HG03025 (cell line): ENCODE measurements at regions not wholly inside any gene's neighbourhood (a gene's known extent, or its start where the extent isn't known, plus 50 kb on each side); places are given as distances from the start of the nearest gene placed in this dataset.
"Not testable (repeated sequence)": the region's sequence is repeated elsewhere in the genome, so short reads cannot be mapped to it uniquely, and the experiment has no call there.

Experiments
- ATAC-seq: cut with Tn5 transposase; IDR thresholded peaks from one replicate; pipeline ENCODE4 v1.9.1; 2021; ENCODE audit warnings: mild to moderate bottlenecking, moderate library complexity; ENCODE audit not compliant: unreplicated experiment, low FRiP score

DNA sequence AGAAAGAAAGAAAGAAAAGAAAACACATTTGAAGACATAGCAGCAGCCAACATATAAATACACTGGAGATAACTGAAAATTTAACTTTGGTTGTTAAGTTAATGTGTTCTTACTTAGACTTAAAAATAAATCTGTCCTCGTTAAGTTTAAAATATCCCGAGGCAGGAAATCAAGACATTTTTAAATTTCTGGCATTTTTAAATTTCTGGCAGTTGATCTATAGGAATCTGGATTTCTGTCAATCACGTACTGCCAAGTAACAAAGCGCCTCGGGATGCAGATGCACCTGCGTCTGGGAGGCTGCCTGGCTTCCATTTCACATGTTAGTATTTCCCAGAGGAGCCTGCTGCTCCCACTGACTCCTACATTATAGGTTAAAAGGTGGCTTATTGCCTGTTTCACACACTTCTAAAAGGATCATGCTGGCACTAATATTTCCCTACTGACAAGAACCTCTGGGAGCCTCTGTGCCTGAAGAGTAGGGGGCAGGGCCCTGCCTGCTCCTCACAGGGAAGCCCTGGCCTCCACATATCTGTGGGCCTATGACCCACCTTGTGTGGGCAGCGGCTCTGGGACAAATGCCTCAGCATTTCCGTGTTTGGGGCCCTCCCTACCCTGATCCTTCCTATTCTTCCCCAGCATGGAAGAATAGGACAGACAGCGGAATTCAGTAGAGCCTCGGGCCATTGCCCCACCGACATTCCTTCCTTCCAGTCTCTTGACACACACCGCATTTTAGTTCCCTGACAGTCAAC lies 62.8 kb upstream of the ATP12A start:
- ATAC-seq, result no peak

DNA sequence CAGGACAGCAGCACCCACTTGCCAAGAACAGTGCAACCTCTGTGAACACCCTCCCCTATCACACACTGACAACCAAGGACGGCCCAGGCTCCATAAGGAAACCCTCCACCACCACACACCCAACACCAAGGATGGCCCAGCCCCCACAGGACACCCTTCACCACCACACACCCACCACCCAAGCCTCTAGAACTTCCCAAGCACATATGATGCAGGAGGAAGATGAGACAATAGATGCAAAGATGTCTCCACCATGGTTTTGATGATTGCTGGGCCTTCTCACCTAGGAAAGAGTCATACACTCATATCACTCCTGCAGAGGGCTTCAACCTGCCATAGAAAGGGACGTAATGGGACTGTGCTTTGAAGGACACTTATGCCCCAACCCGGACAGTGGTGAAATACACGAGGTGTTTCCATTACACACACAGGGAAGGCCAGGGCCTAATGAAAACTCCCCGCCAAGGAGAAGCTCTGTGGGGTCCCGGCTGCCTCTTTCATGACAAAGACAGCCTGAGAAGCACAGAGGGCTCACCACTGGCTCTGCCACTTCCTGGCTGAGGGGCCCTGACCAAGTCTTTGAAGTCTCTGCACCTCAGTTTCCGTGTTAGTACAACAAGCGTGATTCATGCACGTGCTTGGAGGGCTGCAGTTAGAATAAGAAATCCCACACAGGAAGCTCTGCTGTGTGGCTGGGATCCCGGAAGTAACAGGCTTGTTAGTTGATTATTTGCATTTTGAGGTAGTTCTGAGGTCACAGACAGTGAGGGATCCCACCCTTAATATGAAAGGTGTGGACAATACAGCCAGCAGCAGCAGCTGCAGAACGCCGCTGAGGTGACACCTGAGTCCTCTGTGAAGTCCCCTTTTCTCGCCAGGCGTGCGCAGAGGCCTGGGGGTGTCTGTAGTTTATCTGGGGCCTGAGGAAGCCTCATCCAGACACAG lies 61.9 kb upstream of the ATP12A start:
- ATAC-seq, result no peak

DNA sequence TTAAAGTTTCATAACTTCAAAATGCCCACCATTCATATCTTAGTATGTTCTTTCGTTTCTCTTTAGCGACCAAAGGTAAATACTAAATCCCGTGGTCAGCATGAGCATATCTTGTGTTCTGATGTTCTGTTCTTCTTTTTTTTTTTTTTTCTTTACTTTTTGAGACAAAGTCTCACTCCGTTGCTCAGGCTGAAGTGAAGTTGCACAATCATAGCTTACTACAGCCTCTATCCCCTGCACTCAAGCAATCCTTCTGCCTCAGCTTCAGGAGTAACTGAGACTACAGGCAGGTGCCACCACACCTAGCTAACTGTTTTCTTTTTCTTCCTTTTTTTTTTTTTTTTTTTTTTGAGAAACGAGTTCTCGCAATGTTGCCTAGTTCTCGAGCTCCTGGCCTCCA lies 60.9 kb upstream of the ATP12A start:
- no peak for ATAC-seq

DNA sequence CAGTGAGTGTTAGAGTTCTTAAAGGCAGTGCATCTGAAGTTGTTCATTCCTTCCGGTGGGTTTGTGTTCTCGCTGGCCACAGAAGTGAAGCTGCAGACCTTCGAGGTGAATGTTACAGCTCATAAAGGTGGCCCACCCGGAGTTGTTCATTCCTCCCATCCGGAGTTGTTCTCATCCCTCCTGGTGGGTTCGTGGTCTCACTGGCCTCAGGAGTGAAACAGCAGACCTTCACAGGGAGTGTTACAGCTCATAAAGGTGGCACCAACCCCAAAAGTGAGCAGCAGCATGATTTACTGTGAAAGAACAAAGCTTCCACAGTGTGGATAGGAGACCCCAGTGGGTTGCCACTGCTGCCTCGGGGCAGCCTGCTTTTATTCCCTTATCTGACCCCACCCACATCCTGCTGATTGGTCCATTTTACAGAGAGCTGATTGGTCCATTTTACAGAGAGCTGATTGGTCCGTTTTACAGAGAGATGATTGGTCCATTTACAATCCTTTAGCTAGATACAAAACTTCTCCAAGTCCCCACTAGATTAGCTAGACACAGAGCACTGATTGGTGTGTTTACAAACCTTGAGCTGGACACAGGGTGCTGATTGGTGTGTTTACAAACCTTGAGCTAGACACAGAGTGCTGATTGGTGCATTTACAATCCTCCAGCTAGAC lies 57.6 kb upstream of the ATP12A start:
- not testable (repeated sequence) for ATAC-seq

DNA sequence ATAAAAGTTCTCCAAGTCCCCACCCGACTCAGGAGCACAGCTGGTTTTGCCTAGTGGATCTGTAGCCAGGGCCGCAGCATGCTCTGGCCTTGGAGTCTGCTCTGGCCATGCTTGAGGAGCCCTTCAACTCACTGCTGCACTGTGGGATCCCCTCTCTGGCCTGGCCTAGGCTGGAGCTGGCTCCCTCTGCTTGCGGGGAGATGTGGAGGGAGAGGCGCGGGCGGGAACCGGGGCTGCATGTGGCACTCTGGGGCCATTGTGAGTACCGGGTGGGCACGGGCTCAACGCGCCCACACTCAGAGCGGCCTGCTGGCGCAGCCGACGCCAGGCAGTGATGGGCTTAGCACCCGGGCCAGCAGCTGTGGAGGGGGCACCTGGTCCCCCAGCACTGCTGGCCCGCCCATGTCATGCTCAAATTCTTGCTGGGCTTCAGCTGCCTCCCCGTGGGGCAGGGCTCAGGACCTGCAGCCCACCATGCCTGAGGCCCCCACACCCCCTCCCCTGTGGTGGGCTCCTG lies 57.0 kb upstream of the ATP12A start:
- ATAC-seq, result no peak

DNA sequence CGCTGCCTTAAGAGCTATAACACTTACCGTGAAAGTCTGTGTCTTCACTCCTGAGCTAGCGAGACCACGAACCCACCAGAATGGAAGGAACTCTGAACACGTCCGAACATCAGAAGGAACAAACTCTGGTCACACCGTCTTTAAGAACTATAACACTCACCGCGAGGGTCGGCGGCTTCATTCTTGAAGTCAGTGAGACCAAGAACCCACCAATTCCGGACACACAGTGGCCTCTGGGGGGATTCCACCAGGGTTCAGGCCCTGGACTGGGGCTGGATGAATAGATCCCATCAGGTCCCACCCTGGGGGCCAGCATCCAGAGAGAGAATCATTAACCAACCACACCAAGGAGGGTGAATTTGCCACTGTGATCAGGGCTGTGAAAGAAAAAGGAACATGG lies 55.8 kb upstream of the ATP12A start:
- ATAC-seq, result no peak

DNA sequence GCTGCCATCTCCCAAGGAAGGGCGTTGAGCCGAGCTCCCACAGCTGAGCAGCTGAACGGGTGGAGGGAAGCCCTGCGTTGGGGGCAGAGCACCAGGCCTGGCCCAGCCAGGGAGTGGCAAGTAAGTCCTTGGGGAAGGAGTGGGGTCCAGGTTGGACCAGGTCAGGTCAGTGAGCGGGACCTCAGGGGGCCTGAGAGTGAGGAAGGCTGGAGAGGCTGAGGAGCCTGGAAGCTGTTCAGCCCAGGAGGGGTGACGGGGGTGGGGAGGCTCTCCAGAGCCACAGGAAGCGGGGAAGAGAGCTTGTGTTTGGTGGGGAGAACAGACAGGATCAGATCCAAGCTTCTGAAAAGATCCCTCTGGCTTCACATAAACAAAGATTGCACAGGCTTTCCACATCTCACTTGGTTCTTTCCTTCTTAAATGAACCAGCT lies 55.4 kb upstream of the ATP12A start:
- ATAC-seq, result no peak

DNA sequence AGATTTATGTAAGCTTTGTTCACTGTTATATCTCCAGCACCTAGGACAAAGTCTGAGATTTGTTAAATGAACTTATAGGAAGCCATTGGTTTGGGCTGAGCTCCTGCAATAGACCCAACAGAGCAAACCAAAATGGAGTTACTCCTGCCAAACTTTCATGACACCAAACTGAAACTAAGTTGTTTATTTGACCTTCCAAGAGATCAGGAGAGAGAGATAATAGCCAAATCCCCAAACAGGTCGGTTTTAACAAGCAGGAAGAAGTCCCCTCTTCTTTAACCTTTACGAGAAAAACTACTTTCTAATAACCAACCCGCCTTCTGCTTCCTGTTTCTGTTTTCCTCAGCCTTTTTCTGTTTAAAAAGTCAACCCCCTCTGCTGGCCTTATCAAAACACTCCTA lies 54.9 kb upstream of the ATP12A start:
- peak; percentile 41 for ATAC-seq

DNA sequence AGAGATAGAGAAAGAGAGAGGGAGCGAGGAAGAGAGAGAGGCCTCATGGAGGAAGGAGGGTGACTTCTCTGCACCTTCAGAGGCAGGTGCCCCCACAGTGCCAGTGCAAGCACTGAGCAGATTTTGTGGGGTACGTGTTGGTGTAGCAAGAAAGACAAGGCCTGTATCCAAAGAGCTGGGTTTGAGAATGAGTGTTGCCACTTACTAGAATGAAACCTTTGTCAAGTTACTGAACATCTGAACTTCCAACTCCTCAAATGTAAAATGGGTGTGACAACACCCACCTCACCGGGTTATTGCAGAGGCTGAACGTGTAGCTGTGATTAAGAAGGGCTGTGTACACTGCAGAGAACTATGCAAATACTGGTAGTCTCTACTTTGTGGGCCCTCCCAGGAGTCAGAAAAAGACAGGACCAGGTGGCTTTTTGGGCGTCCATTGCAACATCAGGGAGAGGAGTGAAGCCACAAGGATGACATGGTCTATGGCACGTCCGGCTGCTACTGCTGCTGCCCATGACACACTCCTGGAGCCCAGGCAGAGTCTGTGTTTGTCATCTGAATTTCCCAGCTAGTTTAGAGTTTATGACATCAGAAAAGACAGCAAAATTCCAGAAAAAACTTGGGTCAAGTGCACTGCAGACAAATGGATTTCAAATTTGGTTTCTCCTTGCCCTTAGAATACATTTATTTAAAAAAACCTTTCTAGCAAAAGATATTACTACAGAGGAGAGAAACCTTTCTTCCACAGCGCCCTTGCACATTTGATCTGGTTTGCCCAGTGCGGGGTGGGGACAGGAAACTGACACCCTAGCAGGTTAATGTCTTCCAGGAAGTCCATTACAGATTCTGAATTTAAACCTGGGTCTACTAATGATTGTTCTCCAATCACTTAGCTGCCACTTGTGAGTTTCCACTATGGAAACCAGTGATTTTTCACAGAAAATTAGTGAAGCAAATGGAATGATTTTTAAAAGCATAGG lies 54.0 kb upstream of the ATP12A start:
- ATAC-seq, result peak; percentile 73

DNA sequence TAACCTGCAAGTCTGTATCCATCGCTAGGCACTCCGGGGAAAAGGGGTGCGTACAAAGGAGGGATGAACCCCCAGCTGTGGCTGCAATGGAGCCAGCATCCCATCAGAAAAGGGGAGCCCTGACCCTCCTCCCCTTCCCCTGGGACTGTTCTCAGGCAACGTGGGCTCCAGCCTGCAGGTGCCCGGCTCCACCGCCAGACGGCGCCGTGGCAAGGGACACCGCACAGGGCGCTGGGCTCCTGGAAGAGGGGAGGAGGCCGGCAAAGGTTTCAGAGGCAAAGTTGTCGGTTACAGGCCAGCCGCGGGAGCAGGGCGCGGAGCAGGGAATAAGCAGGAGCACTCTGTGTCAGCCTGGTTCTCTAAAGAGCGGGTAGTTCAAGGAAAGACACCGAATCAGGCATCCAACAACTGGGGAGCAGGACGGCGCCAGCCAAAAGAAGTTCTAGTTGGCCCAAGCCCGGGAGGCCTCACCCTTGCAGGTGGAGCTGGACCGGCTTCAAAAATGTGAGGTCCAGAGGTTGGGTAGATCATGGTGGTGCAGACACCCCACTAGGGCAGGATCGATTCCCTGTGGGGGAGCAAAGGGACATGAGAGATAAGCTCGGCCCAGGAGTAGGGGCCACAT lies 53.0 kb upstream of the ATP12A start:
- ATAC-seq, result no peak

DNA sequence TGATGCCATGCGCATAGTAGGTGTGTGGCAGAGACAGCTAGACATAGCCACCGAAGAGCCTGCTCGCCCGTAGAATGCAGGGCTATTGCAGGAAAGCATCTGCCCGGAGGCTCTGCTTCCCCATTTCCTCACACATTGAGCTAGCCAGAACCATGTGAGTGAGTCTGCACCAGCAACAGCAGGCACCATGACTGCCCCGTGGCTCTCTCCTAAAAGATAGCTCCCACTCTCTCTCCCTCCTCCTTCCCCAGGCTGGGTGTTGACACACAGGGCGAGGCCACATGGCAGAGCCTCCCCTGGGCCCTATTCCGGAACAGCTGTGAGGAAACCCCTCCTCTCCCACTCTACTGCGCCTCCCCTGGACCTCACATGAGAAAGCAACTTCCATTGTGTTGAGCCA lies 52.3 kb upstream of the ATP12A start:
- ATAC-seq, result no peak

DNA sequence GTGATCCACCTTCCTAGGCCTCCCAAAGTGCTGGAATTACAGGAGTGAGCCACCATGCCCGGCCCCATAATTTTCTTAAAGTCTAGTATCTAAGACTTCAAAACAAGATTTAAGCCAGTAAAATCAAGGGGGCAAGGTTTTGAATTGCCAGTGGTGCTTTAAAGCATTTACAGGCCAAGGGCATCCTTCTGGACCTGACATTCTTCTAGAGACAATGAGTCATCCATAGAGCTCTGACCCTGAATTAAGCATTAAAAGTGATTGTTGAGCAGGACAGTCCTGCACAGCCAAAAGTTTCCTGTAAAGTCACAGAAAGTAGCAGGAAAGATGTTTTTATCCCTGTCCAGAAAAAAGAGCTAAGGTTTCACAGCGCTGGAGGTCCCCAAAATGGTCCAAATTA lies 50.9 kb upstream of the ATP12A start:
- no peak for ATAC-seq

DNA sequence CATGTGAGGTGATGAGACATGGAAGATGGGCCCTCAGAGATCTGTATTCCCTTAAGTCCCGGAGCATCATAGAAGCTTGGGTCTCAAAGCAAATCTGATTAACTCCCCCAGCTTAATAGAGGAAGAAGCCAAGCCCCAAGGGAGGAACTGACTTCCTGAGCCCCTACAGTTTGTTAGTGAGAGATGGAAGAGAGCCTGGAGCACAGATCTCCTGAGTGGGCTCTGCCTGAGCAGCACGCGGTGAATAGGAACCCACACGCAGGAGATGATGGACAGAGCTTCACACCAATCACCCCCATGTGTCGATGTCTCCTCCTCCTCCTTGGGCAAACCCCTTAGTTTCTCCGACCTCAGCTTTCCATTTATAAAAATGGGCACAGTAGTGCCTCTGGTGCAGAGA lies 50.1 kb upstream of the ATP12A start:
- ATAC-seq, result no peak
